T-helper 1 cell treated with Interleukin-12 subunit alpha and Interleukin-12 subunit beta and Interleukin-4 antibody, amounts not matched to agents 30 μg/mL and 1 μg/mL, for 36 hours (primary cell): ENCODE measurements at regions not wholly inside any gene's neighbourhood (a gene's known extent, or its start where the extent isn't known, plus 50 kb on each side); places are given as distances from the start of the nearest gene placed in this dataset.

Experiments
- H3K27ac Mint-ChIP-seq: one replicate; pipeline ENCODE4 v1.8.0; 2021; ENCODE audit warnings: mild to moderate bottlenecking, mixed read lengths
- H3K27me3 Mint-ChIP-seq: one replicate; pipeline ENCODE4 v1.8.0; 2021; ENCODE audit warnings: low read depth, mixed read lengths
- H3K36me3 Mint-ChIP-seq: one replicate; pipeline ENCODE4 v1.8.0; 2021; ENCODE audit warnings: low read depth, mixed read lengths
- H3K4me1 Mint-ChIP-seq: one replicate; pipeline ENCODE4 v1.8.0; 2021; ENCODE audit warnings: low read depth, mixed read lengths
- H3K4me3 Mint-ChIP-seq: one replicate; pipeline ENCODE4 v1.8.0; 2021; ENCODE audit warnings: mild to moderate bottlenecking, moderate library complexity, mixed read lengths
- H3K9me3 Mint-ChIP-seq: one replicate; pipeline ENCODE4 v1.8.0; 2021; ENCODE audit warnings: mixed read lengths

GRCh38 chr5:133820507-133820906, 147.9 kb downstream of the C5orf15 start:
- no peak overlapping the region for H3K27ac Mint-ChIP-seq
- no peak overlapping the region for H3K4me3 Mint-ChIP-seq
- H3K27me3 Mint-ChIP-seq: peaks cover 19% of the 10 kb centered on the region
- H3K9me3 Mint-ChIP-seq: no peaks in the 10 kb centered on the region
- H3K4me1 Mint-ChIP-seq: peaks cover 14% of the 10 kb centered on the region
- no peaks in the 10 kb centered on the region for H3K36me3 Mint-ChIP-seq

DNA sequence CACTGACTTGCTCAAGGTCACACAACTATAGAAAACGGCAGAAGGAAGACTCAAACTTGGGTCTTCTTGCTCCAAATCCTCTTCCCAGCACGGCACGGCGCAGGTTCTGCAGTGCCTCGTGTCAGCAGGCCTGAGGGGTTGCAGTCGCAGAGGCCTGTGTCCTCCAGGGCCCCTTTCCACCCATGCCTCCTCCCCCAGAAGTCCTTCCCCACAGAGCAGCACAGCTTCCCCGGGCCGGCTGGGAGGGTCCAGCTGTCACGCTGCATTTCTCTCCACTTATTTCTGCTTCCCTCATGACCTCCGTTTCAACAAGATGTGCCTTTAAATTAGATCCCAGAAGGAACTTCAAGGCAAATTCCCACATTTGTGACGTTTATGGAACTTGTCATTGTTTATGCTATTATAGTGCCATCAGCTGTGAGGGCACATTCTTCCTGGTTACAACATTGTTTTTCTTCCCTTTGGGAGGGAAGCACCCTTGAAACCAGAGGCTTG, 148.4 kb downstream of the C5orf15 start:
- no peak overlapping the region for H3K27ac Mint-ChIP-seq
- H3K4me1 Mint-ChIP-seq: peaks cover 13% of the 10 kb centered on the region
- H3K9me3 Mint-ChIP-seq: no peaks in the 10 kb centered on the region
- no peaks in the 10 kb centered on the region for H3K36me3 Mint-ChIP-seq
- peaks cover 19% of the 10 kb centered on the region for H3K27me3 Mint-ChIP-seq
- H3K4me3 Mint-ChIP-seq: no peak overlapping the region

DNA sequence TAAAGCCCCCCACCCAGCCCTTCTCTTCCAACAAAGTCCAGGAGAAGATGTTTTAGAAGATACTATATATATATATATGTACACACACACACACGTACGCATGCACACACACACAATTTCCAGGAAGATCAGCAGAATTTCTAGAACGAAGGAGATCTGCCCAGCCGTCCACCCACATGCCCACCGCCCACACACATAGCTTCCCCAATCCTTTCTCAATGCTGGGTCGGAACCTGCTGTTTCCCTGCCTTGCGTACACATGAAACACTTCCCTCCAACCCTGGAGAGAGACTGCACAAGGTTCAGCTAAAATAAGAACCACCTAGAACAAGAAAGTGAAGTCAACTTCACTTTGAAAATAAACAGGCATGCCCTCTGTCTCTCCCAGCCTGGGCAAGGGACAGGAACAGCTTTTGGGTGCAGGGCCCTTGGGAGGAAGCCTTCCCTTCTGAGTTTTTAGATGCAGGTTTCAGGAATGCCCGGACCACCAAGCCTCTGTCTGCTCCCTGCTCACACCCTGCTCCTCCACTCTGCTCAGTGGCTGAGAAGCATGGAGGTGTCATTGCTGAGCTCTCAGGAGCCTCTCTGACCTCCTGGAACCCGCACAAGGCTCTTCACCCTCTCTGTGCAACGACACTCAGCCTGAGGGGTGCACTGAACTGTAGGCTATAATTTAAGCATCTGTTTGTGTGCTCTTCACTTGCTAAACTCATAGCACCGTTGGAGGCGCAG, 149.4 kb downstream of the C5orf15 start:
- peaks cover 5% of the 10 kb centered on the region for H3K4me1 Mint-ChIP-seq
- H3K4me3 Mint-ChIP-seq: no peak overlapping the region
- peaks cover 24% of the 10 kb centered on the region for H3K27me3 Mint-ChIP-seq
- no peaks in the 10 kb centered on the region for H3K36me3 Mint-ChIP-seq
- no peaks in the 10 kb centered on the region for H3K9me3 Mint-ChIP-seq
- no peak overlapping the region for H3K27ac Mint-ChIP-seq

DNA sequence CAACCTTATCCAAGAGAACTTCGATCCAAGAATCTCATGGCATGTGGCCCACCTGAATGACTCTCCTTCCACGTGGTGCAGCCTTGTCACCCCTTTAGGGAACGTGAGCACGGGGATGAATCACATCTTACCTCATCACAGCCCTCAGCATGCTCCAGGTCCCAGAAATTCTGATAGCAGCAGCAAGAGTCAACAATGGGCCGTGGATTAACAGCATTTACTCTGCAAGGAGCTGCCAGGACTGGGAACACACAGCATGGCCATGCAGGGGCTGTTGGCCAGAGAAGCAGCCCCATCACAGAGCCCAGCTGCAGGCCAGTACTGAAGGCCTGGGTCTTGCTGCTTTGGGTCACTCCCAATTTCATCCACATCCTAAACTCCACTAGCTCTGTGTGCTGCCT, 150.4 kb downstream of the C5orf15 start:
- Mint-ChIP-seq H3K27ac (no peak overlapping the region), H3K36me3 (no peaks in the 10 kb centered on the region), H3K9me3 (no peaks in the 10 kb centered on the region), H3K27me3 (peaks cover 30% of the 10 kb centered on the region), H3K4me1 (peaks cover 5% of the 10 kb centered on the region), H3K4me3 (no peak overlapping the region)

DNA sequence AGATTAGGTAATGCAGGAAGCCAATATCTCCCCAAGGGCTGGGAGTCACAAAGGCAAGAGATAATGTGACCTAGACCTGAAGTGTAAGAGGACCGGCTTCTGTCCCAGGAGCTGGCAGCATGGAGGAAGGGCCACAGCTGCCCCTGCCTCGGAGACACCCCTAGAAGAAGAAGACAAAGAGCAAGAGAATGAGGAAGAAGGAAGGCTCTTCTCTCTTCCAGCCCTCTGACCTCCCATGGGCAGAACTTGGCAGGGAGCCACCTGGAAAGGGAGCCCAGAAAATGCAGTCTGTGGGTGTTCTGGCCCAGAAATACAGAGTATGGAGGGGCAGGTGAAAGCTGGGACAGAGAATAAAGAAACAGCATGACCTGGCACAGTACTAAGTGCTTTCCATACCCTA, 151.0 kb downstream of the C5orf15 start:
- Mint-ChIP-seq H3K27ac (no peak overlapping the region), H3K36me3 (no peaks in the 10 kb centered on the region), H3K4me1 (peaks cover 5% of the 10 kb centered on the region), H3K27me3 (peaks cover 32% of the 10 kb centered on the region), H3K4me3 (no peak overlapping the region), H3K9me3 (no peaks in the 10 kb centered on the region)

- Mint-ChIP-seq H3K4me1 (peaks cover 5% of the 10 kb centered on the region), H3K27ac (no peak overlapping the region), H3K27me3 (peaks cover 31% of the 10 kb centered on the region), H3K36me3 (no peaks in the 10 kb centered on the region), H3K9me3 (no peaks in the 10 kb centered on the region), H3K4me3 (no peak overlapping the region)
Measured at GRCh38 chr5:133816791-133817190, 151.6 kb downstream of the C5orf15 start.

DNA sequence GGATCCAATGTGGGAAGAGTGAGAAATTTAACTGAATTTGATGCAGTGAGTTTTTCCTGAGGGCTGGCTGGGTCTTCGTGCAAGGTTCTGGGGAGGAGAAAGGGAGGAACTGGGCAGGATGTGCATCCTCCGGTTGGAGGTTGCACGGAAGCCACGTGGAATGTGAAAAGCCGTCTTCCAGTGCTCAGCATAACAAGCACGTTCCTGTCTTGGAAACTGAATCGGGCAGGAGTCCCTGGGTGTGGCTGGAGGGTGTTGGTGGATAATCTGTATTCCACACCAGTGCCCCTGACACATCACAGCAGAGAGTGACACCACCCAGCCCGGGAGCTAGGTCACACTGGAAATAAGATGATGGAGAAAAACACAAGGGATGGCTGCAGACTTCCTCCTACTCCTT, 154.3 kb downstream of the C5orf15 start:
- H3K4me1 Mint-ChIP-seq: no peaks in the 10 kb centered on the region
- H3K36me3 Mint-ChIP-seq: no peaks in the 10 kb centered on the region
- H3K9me3 Mint-ChIP-seq: no peaks in the 10 kb centered on the region
- peaks cover 22% of the 10 kb centered on the region for H3K27me3 Mint-ChIP-seq
- no peak overlapping the region for H3K4me3 Mint-ChIP-seq
- no peak overlapping the region for H3K27ac Mint-ChIP-seq

DNA sequence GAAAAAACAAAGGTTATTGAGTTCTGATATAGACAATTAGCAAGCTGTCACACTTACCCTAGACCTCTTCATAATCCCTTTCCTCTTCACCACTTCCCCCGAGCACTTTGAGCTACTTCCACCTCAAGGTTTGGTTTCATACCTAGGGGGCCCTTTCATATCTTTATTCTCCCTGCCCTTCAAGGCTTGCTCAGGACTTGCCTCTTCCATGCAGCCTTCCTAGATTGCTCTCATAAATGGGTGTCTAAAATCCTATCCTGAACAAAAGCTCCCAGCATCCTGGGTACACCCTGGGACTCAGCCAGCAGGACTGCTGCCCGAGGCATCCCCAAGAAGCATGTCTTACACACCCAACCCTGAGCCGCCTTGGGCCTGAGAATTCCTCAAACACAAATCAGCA, 157.3 kb downstream of the C5orf15 start:
- H3K9me3 Mint-ChIP-seq: no peaks in the 10 kb centered on the region
- no peak overlapping the region for H3K27ac Mint-ChIP-seq
- no peaks in the 10 kb centered on the region for H3K4me1 Mint-ChIP-seq
- no peaks in the 10 kb centered on the region for H3K36me3 Mint-ChIP-seq
- no peak overlapping the region for H3K4me3 Mint-ChIP-seq
- peaks cover 22% of the 10 kb centered on the region for H3K27me3 Mint-ChIP-seq

- Mint-ChIP-seq H3K36me3 (no peaks in the 10 kb centered on the region), H3K4me3 (no peak overlapping the region), H3K27ac (no peak overlapping the region), H3K27me3 (peaks cover 25% of the 10 kb centered on the region), H3K9me3 (no peaks in the 10 kb centered on the region), H3K4me1 (no peaks in the 10 kb centered on the region)
Measured at GRCh38 chr5:133809801-133810200, 158.6 kb downstream of the C5orf15 start.

- H3K36me3 Mint-ChIP-seq: no peaks in the 10 kb centered on the region
- no peaks in the 10 kb centered on the region for H3K9me3 Mint-ChIP-seq
- H3K4me1 Mint-ChIP-seq: no peaks in the 10 kb centered on the region
- peaks cover 12% of the 10 kb centered on the region for H3K27me3 Mint-ChIP-seq
- H3K4me3 Mint-ChIP-seq: no peak overlapping the region
- no peak overlapping the region for H3K27ac Mint-ChIP-seq
Measured at GRCh38 chr5:133807348-133807747, 161.1 kb downstream of the C5orf15 start.

- peaks cover 10% of the 10 kb centered on the region for H3K27me3 Mint-ChIP-seq
- no peaks in the 10 kb centered on the region for H3K4me1 Mint-ChIP-seq
- no peaks in the 10 kb centered on the region for H3K9me3 Mint-ChIP-seq
- H3K36me3 Mint-ChIP-seq: no peaks in the 10 kb centered on the region
- no peak overlapping the region for H3K27ac Mint-ChIP-seq
- H3K4me3 Mint-ChIP-seq: no peak overlapping the region
Measured at GRCh38 chr5:133806847-133807246, 161.6 kb downstream of the C5orf15 start.

DNA sequence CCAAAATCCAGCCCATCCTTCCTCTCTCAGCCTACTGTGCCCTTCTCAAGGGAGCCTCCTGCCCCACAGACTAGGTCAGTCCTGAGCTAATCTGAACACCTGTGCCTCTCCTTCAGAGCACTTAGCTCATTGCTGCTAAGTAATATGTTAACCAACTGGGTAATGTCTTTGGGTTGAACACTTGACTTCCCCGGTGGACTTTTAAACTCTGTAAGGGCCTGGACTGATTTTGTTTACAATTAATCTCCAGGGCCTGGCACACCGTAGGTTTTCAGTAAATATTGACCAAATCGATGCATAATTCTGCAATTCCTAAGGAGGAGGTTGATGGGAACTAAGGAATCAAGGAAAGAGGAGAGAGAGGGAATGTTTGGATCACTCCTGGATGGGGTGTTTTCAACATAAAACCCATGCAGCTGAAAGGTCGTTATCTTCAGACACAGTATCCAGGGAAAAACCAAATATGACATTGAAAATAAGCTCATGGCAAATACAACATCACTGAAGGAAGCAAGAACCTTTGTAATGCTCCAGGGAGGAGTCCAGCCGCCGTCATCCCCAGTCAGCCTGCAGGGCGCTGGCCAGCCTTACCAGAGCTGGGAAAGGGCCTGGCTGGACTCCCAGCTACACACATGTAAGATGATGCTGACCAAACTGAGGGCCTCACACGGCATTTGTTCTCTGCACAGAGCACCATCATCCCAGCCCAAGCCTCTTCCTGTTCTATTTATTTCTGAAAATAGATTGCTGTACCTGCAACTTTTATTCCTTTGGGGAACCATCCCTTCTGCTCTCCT, 166.3 kb downstream of the C5orf15 start:
- no peak overlapping the region for H3K4me3 Mint-ChIP-seq
- no peaks in the 10 kb centered on the region for H3K4me1 Mint-ChIP-seq
- H3K36me3 Mint-ChIP-seq: no peaks in the 10 kb centered on the region
- H3K9me3 Mint-ChIP-seq: no peaks in the 10 kb centered on the region
- H3K27me3 Mint-ChIP-seq: peaks cover 15% of the 10 kb centered on the region
- no peak overlapping the region for H3K27ac Mint-ChIP-seq

DNA sequence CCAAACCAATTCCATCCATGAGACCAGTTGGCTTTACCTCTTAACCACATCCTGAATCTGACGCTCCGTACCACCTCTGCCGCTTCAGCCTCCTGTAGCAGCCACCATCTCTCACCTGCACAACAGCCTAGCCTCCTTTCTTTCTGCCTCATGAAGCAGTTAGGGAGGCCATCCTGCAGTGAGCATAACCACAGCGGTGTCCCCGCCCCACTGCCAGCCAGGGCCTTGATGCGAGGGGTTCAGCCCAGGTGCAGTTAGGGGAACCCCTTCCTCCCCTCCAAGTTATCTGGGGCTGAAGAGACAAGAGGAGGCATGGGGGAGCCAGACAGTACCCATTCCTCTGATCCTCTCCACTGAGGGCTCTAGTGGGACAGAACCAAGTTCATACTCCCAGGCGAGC, 167.0 kb downstream of the C5orf15 start:
- Mint-ChIP-seq H3K36me3 (no peaks in the 10 kb centered on the region), H3K9me3 (no peaks in the 10 kb centered on the region), H3K4me1 (no peaks in the 10 kb centered on the region), H3K27me3 (peaks cover 15% of the 10 kb centered on the region), H3K27ac (no peak overlapping the region), H3K4me3 (no peak overlapping the region)

DNA sequence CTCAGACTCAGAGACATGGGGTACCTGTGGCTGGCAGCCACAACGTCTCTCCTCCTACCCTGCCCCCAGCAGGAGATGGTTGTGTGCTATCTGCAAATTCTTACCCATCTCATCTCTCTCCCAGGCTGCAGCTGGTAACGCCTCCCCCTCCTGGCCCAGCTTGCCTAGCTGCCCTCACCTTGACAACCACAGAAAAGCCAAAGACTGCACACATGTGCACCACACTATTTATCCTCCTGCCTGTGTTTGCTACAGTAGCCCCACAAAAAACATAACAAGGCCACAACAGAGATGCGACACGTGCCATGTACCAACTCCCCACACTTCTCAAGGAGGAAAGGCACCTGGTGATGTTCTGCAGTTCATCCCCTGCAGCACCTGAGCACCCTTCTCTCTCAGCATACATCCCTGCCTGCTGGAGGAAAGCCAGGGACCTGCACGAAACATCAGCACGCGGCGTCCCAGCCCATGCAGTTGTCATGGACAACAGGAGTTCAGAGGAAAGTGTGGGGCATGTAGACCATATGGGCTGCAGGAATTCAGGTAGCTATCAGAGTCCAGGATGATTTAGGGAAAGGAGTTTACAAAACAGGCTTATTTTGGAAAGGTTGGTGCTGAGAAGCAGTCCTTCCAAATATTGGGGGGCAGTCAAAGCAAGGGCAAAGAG, 168.7 kb downstream of the C5orf15 start:
- Mint-ChIP-seq H3K36me3 (no peaks in the 10 kb centered on the region), H3K9me3 (no peaks in the 10 kb centered on the region), H3K4me1 (no peaks in the 10 kb centered on the region), H3K27ac (no peak overlapping the region), H3K27me3 (peaks cover 12% of the 10 kb centered on the region), H3K4me3 (no peak overlapping the region)

DNA sequence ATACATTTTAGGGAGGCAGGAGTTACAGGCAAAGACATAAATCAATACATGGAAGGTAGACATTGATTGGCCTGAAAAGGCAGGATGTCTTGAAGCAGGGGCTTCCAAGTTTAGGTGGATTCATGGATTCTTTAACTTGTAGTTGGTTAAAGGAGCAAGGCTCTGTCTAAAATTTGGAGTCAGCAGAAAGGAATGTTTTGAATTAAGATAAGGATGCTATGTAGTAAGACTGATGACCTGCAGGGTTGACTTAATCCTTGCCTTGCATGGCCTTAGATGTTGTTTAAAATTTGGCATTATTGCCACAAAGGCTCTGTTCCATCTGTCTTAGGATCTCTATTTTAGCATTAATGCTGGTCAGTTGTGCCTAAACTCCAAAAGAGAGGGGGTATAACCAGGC, 171.3 kb downstream of the C5orf15 start:
- H3K4me3 Mint-ChIP-seq: no peak overlapping the region
- H3K9me3 Mint-ChIP-seq: no peaks in the 10 kb centered on the region
- no peak overlapping the region for H3K27ac Mint-ChIP-seq
- no peaks in the 10 kb centered on the region for H3K4me1 Mint-ChIP-seq
- H3K36me3 Mint-ChIP-seq: no peaks in the 10 kb centered on the region
- H3K27me3 Mint-ChIP-seq: peaks cover 12% of the 10 kb centered on the region
